IMR-90 (cell line): ENCODE measurements at regions not wholly inside any gene's neighbourhood (a gene's known extent, or its start where the extent isn't known, plus 50 kb on each side); places are given as distances from the start of the nearest gene placed in this dataset.

ENCODE experiments used
- BHLHE40 ChIP-seq: fragments of 150-350 bp; IDR thresholded peaks from 2 replicates; pipeline ENCODE4 v1.6.1; 2016; ENCODE audit warnings: mild to moderate bottlenecking, low read depth, low read length
- CEBPB ChIP-seq: IDR thresholded peaks from 2 replicates; pipeline ENCODE4 v1.6.1; 2012; ENCODE audit warnings: low read depth, low read length, improper control_type of control experiment
- CHD1 ChIP-seq: IDR thresholded peaks from 2 replicates; pipeline ENCODE4 v1.6.1; 2012; ENCODE audit warnings: low read depth, low read length, improper control_type of control experiment
- FOS ChIP-seq: fragments of 150-350 bp; IDR thresholded peaks from 2 replicates; pipeline ENCODE4 v1.6.1; 2016; ENCODE audit warnings: low read depth, low read length
- MAZ ChIP-seq: IDR thresholded peaks from 2 replicates; pipeline ENCODE4 v1.6.1; 2012; ENCODE audit warnings: low read depth, mild to moderate bottlenecking, low read length, improper control_type of control experiment, moderate library complexity, borderline replicate concordance
- MXI1 ChIP-seq: IDR thresholded peaks from 2 replicates; pipeline ENCODE4 v1.6.1; 2012; ENCODE audit warnings: low read depth, mild to moderate bottlenecking, low read length, moderate library complexity, borderline replicate concordance
- POLR2A ChIP-seq: IDR thresholded peaks from 2 replicates; pipeline ENCODE4 v1.6.1; 2012; ENCODE audit warnings: mild to moderate bottlenecking, low read depth, low read length
- SMC3 ChIP-seq: fragments of 150-350 bp; IDR thresholded peaks from 2 replicates; pipeline ENCODE4 v1.6.1; 2016; ENCODE audit warnings: low read depth, mild to moderate bottlenecking, antibody characterized with exemption, low read length, moderate library complexity
- TF ChIP-seq, protein P1 (sequence below): conservative IDR thresholded peaks from 2 replicates; pipeline ENCODE4 v1.5.1; 2012; ENCODE audit warnings: mild to moderate bottlenecking, low read depth, low read length, improper control_type of control experiment
- TF ChIP-seq, protein P2 (sequence below): fragments of 150-350 bp; IDR thresholded peaks from 2 replicates; pipeline ENCODE4 v1.6.1; 2016; ENCODE audit warnings: low read depth, mild to moderate bottlenecking, low read length, moderate library complexity, borderline replicate concordance
- TF ChIP-seq, protein P3 (sequence below): fragments of 150-350 bp; IDR thresholded peaks from 2 replicates; pipeline ENCODE4 v1.6.1; 2017; ENCODE audit warnings: mild to moderate bottlenecking, antibody characterized with exemption, low read length, low read depth

DNA sequence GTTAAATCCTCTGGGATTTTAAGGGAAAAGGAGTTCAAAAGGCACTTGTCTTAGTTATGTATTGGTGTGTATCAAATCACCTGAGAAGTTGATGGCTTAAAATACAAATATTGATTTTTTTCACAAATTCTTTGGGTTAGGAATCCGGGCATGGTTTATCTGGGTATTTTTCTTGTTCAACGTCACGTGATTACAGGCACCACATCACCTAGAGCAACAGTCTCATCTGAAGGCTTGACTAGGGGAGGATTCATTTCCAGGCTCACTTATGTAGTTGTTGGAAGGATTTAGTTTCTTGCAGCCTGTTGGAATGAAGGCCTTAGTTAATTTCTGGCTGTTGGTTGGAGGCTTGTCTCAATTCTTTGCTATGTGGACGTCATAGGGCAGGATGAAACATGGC lies 326.1 kb downstream of the STIM2 start:
- TF ChIP-seq, protein P1, sequence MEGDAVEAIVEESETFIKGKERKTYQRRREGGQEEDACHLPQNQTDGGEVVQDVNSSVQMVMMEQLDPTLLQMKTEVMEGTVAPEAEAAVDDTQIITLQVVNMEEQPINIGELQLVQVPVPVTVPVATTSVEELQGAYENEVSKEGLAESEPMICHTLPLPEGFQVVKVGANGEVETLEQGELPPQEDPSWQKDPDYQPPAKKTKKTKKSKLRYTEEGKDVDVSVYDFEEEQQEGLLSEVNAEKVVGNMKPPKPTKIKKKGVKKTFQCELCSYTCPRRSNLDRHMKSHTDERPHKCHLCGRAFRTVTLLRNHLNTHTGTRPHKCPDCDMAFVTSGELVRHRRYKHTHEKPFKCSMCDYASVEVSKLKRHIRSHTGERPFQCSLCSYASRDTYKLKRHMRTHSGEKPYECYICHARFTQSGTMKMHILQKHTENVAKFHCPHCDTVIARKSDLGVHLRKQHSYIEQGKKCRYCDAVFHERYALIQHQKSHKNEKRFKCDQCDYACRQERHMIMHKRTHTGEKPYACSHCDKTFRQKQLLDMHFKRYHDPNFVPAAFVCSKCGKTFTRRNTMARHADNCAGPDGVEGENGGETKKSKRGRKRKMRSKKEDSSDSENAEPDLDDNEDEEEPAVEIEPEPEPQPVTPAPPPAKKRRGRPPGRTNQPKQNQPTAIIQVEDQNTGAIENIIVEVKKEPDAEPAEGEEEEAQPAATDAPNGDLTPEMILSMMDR, result no peak
- no peak for TF ChIP-seq SMC3
- TF ChIP-seq CEBPB, result no peak
- no peak for TF ChIP-seq POLR2A
- TF ChIP-seq, protein P2, sequence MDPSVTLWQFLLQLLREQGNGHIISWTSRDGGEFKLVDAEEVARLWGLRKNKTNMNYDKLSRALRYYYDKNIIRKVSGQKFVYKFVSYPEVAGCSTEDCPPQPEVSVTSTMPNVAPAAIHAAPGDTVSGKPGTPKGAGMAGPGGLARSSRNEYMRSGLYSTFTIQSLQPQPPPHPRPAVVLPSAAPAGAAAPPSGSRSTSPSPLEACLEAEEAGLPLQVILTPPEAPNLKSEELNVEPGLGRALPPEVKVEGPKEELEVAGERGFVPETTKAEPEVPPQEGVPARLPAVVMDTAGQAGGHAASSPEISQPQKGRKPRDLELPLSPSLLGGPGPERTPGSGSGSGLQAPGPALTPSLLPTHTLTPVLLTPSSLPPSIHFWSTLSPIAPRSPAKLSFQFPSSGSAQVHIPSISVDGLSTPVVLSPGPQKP, result no peak
- TF ChIP-seq, protein P3, sequence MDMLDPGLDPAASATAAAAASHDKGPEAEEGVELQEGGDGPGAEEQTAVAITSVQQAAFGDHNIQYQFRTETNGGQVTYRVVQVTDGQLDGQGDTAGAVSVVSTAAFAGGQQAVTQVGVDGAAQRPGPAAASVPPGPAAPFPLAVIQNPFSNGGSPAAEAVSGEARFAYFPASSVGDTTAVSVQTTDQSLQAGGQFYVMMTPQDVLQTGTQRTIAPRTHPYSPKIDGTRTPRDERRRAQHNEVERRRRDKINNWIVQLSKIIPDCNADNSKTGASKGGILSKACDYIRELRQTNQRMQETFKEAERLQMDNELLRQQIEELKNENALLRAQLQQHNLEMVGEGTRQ, result no peak
- no peak for TF ChIP-seq CHD1
- no peak for TF ChIP-seq BHLHE40
- TF ChIP-seq MXI1, result no peak
- no peak for TF ChIP-seq MAZ
- TF ChIP-seq FOS, result no peak
